GM18498 (cell line): ENCODE measurements at regions not wholly inside any gene's neighbourhood (a gene's known extent, or its start where the extent isn't known, plus 50 kb on each side); places are given as distances from the start of the nearest gene placed in this dataset.

Experiments
- ATAC-seq: cut with Tn5 transposase; IDR thresholded peaks from one replicate; pipeline ENCODE4 v1.9.1; 2021; ENCODE audit warnings: mild to moderate bottlenecking, moderate library complexity; ENCODE audit not compliant: unreplicated experiment

GRCh38 chr17:70775679-70776078, 606.3 kb downstream of the KCNJ2 start:
- no peak for ATAC-seq

GRCh38 chr17:70776441-70776840, 607.1 kb downstream of the KCNJ2 start:
- ATAC-seq: no peak

- no peak for ATAC-seq
Observed at GRCh38 chr17:70780031-70780430, 610.7 kb downstream of the KCNJ2 start.

- ATAC-seq: no peak
Observed at GRCh38 chr17:70786081-70786480, 616.7 kb downstream of the KCNJ2 start.

- no peak for ATAC-seq
Observed at GRCh38 chr17:70787721-70788300, 618.5 kb downstream of the KCNJ2 start.

- no peak for ATAC-seq
Observed at GRCh38 chr17:70791748-70792443, 622.6 kb downstream of the KCNJ2 start.

GRCh38 chr17:70794738-70795137, 625.4 kb downstream of the KCNJ2 start:
- no peak for ATAC-seq

- no peak for ATAC-seq
Observed at GRCh38 chr17:70795620-70796019, 626.3 kb downstream of the KCNJ2 start.

- ATAC-seq: no peak
Observed at GRCh38 chr17:70796757-70797156, 627.4 kb downstream of the KCNJ2 start.

- no peak for ATAC-seq
Observed at GRCh38 chr17:70797166-70797565, 627.8 kb downstream of the KCNJ2 start.

GRCh38 chr17:70804161-70804560, 634.8 kb downstream of the KCNJ2 start:
- no peak for ATAC-seq

GRCh38 chr17:70808596-70808995, 639.3 kb downstream of the KCNJ2 start:
- no peak for ATAC-seq

- no peak for ATAC-seq
Observed at GRCh38 chr17:70810609-70811008, 641.3 kb downstream of the KCNJ2 start.

- no peak for ATAC-seq
Observed at GRCh38 chr17:70813355-70813930, 644.1 kb downstream of the KCNJ2 start.

- ATAC-seq: no peak
Observed at GRCh38 chr17:70819183-70819582, 649.9 kb downstream of the KCNJ2 start.

GRCh38 chr17:70820276-70820675, 650.9 kb downstream of the KCNJ2 start:
- ATAC-seq: no peak

- ATAC-seq: no peak
Observed at GRCh38 chr17:70825321-70826125, 656.2 kb downstream of the KCNJ2 start.

GRCh38 chr17:70829876-70830275, 660.5 kb downstream of the KCNJ2 start:
- ATAC-seq: no peak

- no peak for ATAC-seq
Observed at GRCh38 chr17:70834039-70834438, 664.7 kb downstream of the KCNJ2 start.

- no peak for ATAC-seq
Observed at GRCh38 chr17:70848785-70849184, 679.5 kb downstream of the KCNJ2 start.

GRCh38 chr17:70855401-70856054, 686.2 kb downstream of the KCNJ2 start:
- ATAC-seq: no peak
